ENCODE measurements at regions not wholly inside any gene's neighbourhood (a gene's known extent, or its start where the extent isn't known, plus 50 kb on each side); places are given as distances from the start of the nearest gene placed in this dataset.
"Not testable (repeated sequence)": the region's sequence is repeated elsewhere in the genome, so short reads cannot be mapped to it uniquely, and the experiment has no call there.

DNA sequence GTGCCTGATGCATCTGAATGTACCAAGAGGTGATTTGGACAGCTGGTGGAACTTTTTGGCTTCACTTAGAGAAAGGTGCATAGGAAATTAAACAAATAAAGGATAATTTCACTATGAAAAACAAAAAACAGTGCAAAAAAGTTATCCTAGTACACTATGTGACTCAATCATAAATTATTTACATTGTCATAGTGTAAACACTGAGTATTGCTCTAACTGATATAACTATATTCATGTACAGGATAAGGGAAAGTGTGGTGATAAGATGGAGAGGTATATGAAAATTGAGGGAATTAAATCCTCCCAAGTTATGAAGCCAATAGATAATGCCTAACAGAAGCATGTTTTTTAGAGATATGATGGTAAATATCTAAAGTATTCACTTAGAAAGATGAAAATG is 50.2 kb upstream of the CPNE4 start:
- no peak for DNase-seq (ENCODE audit: extremely low read depth, low read depth, low spot score)

DNA sequence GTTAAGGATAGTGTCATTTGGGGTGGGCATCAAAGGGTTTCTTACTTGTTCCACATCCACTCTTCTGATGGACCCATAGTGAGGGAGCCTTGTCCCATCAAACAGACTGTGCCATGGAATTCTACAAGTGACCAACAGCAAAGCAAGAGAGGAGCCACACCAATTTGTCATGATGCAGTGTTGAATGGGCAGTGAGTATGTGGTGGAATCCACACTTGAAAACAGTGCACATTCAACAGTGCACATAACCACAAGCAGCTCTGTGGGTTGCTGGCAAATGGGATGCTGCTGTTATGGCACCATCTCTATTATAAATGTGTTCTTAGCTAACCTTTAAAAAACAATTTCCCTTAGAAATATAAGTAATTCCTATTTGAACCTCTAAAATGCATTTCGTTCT is 52.5 kb upstream of the CPNE4 start:
- no peak for DNase-seq (ENCODE audit: extremely low read depth, low read depth, low spot score)

DNA sequence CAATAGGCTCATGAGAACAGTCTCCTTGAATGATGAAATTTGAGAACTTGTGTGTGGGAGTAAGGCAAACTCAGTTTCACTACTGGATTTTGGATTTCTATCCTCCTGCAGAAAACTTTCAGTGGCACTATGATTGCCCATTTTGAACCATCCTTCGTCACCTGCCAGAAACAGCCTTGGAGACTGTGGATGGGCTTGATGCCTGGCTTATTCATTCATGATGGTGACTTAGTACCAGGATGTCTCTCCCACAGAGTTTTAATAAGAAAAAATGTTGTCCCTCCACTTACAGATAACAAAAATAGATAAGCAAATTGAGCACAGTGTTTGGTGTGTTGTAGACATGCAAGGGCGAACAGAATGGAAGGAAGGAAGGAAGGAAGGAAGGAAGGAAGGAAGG is 53.5 kb upstream of the CPNE4 start:
- DNase-seq (ENCODE audit: extremely low read depth, low read depth, low spot score): no peak

DNA sequence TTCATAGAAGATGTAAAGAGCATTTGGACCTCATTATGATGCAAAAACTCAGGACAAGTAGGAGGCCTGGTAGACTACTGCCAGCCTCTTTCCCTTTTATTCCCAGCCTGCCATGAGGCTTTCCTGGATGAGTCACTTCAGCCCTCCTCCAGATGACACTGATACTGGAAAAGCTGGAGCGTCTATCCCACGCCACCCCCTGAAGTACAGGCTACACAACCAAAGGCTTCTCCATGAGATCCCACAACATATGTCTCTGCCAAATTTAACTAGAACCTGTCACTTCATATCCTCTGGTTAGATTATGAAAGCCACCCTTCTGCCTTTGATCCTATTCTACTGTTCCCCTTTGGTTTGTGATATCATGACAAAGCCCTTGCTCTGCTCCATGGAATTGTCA is 56.1 kb upstream of the CPNE4 start:
- DNase-seq (ENCODE audit: extremely low read depth, low read depth, low spot score): no peak

DNA sequence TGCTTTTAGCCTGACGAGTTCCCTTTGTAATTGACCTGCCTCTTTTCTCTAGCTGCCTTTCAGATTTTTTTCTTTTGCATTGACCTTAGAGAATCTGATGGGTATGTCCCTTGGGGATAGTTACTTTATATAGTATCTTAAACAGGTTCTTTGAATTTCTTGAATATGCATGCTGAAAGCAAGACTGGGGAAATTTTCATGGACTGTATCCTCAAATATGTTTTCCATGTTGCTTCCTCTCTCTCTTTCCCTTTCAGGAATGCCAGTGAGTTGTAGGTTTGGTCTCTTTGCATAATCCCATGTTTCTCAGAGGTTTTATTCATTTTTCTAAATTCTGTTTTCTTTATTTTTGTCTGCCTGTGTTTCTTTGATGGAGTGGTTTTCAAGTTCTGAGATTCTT is 81.8 kb upstream of the CPNE4 start:
- DNase-seq (ENCODE audit: extremely low read depth, low read depth, low spot score): no peak

DNA sequence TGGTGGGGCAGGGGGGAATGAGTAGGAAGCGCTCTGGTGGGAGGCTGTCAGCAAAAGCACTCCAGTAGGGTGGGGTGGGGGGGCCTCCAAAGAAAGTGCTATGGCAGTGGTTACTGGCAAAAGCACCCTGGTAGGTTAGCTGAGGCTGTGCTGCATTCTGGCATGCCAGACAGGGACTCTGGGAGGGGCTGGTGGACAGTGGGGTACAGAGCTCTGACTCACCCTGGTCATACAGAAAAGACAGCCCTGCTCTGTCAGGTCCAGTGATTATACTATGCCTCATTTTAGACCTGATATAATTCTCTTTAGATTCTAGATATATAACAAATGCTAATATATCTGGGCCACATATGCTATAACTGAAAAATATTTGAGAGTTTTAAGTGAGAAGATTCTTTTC is 82.8 kb upstream of the CPNE4 start:
- DNase-seq (ENCODE audit: extremely low read depth, low read depth, low spot score): no peak

DNA sequence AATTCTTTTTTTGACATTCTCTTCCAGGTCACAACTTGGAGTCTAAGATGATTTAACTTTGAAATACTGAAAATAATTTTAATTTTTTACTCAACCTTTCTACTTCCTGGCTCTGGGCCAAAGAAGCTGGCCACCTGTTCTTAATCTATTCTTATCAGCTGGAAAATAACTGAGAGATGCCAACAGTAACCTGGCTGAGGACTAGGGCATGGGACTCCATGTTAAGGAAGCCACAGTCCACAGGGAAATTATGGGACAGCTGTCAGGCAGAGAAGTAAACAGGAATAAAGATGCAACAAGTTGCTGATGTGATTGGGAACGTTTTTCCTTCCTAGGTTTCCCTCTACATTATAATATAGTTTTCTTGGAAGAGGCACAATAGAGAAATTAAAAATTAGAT is 84.7 kb upstream of the CPNE4 start:
- no peak for DNase-seq (ENCODE audit: extremely low read depth, low read depth, low spot score)

DNA sequence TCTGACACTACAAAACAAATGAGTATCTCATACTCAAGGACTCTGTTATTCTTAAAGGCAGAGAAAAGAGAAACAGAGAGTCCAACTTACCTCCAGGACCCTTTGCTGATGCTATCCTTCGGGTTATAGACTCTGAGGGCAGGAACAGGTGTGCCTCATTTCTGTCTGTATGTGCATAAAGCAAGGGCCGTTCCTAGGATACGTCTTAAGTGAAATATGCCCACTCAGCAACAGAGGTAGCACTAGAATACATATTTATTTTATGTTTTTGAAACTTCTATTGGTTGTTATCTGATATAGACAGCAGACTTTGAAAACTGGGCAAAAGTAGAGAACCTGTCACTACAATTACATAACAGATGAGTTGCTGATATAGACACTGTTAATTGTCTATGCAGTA is 89.3 kb upstream of the CPNE4 start:
- no peak for DNase-seq (ENCODE audit: extremely low read depth, low read depth, low spot score)

DNA sequence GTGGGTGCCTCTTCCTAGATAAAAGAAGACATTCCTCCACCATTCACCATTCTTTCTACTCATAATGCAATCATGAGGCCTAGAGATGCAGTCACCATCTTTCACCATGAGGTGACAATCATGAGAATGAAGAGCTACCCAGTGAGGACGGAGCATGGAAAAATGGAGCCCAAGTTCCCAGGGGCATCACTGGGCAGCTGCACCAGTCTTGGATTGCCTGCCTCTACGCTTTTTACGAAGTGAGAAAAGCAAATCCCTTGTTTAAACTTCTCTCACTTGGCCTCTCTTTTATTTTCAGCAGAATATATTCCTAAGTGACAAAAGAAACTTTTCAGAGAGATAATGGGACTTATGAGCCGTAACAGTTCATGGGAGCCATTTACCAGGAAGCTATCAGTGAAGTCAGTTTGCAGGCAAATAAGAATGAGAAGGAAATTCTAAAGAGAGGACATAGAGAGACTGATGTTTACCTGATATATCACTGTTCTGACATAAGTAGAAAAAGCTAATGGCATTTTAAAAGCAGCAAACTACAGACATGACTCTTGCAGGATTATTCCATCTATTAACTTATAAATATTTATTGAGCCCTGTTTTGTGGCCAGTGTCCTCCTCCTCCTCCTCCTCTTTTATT is 90.0 kb upstream of the CPNE4 start:
- no peak for DNase-seq (ENCODE audit: extremely low read depth, low read depth, low spot score)

DNA sequence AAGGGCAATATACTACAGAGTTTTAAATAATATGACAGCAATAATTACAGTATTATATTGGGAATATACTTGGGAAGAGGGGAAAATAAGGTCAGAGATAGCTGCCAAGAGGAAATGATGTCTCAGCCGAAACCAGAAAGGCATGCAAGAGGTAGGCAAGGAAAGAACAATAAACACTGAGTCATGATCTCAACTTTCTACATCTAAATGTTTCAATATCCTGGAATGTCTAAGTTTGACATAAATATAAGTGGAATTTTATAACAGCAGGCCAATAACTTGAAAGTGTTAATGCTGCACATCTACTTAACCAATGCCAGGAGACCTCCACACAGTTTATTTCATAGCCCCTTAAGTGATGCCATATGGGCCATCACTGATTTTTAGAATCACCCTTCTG is 99.8 kb upstream of the CPNE4 start:
- peak; percentile 73 for DNase-seq (ENCODE audit: extremely low read depth, low read depth, low spot score)

DNA sequence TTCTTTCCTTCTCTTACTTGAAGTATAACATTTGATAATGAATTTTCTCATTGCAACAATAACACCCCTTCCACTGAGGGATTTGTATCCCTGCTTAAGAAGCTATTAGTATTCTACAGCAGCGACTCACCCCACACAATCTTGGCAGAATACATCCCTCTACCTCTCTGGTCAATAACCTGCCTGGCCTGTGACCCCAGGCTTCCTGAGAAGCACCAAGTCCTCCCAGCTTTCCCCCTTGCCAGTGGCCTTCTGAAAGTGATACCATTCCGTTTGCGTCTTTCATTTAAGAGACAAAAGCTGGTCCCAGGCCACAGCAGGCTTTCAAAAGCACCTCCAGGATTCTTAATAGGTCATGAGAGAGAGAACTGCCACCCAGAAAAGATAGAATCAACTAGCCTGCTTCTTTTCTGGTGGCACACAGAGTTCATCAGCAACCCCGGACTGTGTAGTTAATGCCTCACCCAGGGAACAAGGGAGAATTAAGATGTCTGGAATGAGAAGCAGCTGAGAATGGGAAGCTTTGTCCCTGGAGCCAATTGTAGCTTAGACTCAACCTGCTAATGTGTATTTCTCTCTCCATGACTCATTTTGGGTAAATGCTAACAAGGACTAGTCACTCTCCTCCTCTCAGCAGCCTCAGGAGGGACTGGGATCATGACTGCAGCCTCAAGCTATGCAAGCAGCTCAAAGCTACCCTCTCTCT is 101.0 kb upstream of the CPNE4 start:
- DNase-seq (ENCODE audit: extremely low read depth, low read depth, low spot score): peak; percentile 65

DNA sequence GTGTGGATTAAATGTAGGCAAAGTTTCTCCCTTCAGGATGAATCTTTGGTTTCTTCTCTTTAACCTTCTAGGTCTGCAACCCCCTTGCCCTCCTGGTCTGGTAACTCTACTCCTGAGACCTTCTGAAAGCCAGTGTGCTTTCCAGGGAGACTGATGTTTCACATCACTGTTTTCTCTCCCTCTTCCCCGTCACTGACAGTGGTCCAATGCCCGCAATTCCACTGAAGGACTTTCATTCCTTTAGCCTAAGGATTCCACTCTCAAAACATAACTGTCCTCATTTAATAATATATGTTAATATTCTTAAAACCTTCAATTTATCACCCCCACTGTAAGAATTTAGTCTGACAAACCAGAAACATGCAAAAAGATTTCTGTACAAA is 101.5 kb upstream of the CPNE4 start:
- no peak for DNase-seq (ENCODE audit: extremely low read depth, low read depth, low spot score)

DNA sequence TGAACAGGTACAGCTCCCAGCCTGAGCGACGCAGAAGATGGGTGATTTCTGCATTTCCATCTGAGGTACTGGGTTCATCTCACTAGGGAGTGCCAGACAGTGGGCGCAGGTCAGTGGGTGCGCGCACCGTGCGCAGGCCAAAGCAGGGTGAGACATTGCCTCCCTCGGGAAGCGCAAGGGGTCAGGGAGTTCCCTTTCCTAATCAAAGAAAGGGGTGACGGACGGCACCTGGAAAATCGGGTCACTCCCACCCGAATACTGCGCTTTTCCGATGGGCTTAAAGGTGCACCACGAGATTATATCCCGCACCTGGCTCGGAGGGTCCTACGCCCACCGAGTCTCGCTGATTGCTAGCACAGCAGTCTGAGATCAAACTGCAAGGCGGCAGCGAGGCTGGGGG is 102.1 kb upstream of the CPNE4 start:
- not testable (repeated sequence) for DNase-seq (ENCODE audit: extremely low read depth, low read depth, low spot score)

DNA sequence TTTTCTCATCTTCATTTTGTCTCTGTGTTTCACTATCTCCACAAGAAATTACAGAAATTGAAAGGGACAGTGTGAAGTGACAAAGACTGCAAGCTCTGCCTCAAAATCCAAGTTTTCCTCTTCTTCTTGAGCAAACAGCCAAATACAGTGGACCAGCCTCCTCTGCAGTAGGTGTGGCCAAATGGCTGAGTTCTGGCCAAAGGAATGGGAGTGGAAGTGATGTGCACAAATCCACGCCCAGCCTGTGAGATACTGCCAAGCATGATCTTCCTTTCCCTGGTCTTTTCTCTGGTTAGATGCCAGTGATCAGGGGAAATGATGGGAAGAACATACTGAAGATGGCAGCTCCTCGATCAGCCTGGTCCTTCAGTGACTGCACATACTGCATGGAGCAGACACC is 111.0 kb upstream of the CPNE4 start:
- no peak for DNase-seq (ENCODE audit: extremely low read depth, low read depth, low spot score)

DNA sequence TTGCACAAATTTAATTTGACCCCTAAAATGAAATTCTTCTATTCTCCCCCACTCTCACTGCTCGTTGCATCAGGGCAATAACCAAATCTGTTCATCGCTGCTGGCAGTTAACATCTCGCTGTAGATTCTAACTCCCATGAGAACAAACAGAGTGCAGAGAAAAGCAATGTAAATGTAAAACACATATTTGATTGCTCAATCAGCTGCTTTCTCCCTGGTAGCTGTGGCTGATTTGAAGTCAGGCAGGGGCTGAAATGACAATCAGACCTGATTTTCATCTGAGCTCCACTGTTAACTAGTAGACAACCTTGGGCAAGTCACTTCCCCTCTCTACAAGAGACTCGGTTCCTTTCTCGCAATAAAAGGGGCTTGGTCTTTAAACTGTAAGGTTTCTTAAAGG is 119.8 kb upstream of the CPNE4 start:
- no peak for DNase-seq (ENCODE audit: extremely low read depth, low read depth, low spot score)

DNA sequence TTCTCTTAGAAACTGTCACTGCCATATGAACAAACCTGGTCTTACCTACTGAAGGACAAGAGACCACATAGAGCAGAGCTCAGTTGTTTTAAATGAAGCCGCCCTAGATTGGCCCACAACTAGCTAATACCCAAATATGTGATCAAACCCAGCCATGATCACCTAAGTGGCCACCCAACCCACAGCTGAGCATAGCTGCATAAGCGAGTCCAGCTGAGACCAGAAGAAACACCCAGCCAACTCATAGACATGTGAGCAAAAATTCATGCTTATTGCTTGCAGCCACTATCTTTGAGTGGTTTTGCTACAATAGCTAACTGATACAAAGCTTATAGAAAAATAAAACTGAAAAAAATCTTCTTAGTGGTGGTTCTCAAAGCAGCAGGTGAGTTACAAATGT is 124.3 kb upstream of the CPNE4 start:
- DNase-seq (ENCODE audit: extremely low read depth, low read depth, low spot score): no peak

DNA sequence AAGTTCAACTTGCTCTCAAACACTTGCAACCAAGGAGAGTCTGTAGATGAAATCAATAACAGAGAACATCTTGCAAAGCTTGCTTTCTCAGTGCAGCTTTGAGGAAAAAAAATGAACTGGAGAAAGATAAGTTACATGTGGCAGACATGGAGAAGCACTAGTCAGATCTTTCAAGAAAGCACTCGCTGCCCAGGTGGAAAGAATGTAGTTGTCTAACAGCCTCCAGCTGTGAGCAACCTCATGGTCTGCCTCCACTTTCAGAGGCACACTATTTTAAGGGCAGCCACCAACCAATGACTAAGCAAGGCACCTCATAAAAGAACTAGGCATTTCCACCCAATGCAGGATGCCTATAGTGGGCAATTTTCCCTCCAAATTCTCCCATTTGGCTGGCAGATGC is 125.4 kb upstream of the CPNE4 start:
- DNase-seq (ENCODE audit: extremely low read depth, low read depth, low spot score): no peak

DNA sequence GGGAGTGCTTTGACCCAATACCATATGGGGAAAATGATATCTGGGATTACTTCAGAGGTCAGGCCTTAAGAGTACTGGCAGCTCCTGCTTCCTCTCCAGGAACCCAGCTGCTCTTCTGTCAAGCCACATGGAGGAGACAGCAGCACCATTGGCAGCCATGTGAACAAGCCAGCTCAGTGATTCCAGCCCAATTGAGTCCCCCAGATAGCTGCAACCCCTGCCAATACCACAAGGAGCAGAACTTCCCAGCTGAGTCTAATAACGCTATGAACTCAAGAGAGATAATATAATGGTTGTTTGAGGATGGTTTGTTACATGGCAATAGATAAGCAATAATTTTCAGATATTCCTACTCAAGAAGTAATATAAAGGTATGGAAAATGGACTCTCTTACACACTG is 126.8 kb upstream of the CPNE4 start:
- DNase-seq (ENCODE audit: extremely low read depth, low read depth, low spot score): no peak

DNA sequence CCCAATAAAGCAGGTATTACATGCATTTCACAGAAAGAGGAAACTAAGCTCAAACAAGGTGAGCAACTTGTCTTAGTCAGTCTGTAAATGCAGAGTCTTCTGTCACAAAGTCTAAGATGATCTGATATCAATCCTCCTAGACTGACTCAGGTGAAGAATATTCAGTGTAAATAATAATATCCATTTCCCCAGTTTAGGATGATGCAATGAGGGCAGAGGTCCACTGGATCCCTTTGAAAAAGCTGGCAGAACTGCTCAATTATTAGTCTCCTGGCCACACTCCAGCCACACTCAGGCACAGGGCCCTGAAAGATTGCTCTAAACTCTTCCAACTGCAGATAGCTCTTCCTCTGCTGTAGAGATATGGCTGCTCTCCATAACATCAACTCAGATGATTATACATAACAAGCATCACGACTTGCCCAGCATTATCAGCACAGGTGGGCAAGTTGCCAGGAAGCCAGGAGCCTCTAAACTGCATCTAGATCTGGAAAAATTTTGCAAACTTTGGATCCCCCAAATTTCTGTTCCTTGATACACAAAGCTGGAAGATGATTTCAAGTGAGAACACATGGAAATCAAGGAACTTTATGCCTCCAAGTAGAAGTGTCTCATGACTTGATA is 129.8 kb upstream of the CPNE4 start:
- no peak for DNase-seq (ENCODE audit: extremely low read depth, low read depth, low spot score)

DNA sequence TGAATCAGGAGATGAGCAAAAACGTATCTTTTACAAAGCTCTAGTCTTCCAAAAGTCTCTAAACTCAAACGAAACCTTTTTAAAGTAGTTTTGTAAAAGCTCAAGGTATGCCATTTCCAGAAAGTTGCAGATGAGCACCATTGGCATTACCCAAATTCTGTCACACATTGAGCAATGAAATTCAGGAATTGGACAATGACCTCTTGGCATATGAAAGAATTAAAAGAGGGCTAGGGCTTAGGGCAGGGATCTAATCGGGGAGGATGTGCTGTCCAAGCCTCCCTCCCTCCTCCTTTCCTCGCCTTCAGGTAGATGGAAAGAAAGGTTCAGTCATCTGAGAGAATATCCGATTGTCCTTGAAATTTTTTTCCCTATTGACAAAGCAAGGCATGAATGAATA is 133.1 kb upstream of the CPNE4 start:
- no peak for DNase-seq (ENCODE audit: extremely low read depth, low read depth, low spot score)

DNA sequence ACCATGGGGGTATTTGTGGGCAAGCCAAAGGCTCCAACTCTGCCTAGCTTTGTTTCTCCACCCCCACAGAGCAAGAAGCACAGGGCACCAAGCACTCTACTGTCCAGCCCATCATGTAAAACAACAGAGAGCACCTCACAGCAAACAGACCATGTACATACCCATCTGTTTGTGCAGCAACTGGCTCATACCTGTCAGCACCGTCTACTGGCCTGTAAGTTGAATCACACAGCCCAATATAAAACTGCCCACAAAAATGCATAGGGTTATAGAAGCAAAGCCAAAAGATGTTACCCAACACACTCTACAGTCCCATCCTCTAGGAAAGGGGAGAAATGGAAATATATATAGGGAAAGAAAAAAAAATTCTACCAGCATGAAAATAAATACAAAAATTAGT is 139.7 kb upstream of the CPNE4 start:
- no peak for DNase-seq (ENCODE audit: extremely low read depth, low read depth, low spot score)

DNA sequence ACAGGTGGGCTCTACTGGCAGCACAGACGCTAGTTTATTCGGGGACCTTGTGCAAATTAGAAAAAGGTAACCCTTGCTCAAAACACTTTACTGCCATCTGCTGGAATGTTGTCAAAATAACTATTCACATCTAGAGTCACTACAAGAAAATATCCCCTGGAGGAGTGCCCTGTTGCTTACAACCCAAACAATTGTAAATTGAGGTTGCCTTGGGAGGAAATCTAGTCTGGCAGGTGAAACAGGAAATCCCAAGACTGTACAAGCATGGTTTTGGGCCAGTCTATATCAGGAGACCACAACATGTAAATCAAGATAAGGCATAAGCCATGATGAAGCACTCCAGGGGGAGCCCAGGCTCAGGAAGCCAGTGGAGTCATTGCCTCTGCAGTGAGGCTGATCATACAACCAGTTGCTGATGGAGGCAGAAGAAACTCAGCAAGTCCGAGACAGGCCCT is 136.8 kb upstream of the ACP3 start:
- peak; percentile 41 for DNase-seq (ENCODE audit: extremely low read depth, low read depth, low spot score)
